Fibroblast of lung (primary cell): ENCODE measurements at regions not wholly inside any gene's neighbourhood (a gene's known extent, or its start where the extent isn't known, plus 50 kb on each side); places are given as distances from the start of the nearest gene placed in this dataset.

ENCODE experiments used
- DNase-seq, 2 donors: peaks; one replicate each; pipeline versions ENCODE4 v3.0.0 to v3.0.0-alpha.2; 2010; ENCODE audit warnings: low read depth in 2 of 2
- H2AFZ ChIP-seq: 2 replicates; pipeline ENCODE4 v1.5.1; 2012; ENCODE audit warnings: low read length, control low read depth, inconsistent platforms
- H3K27ac ChIP-seq: 2 replicates; pipeline ENCODE4 v1.5.1; 2011; ENCODE audit warnings: low read length, control low read depth; ENCODE audit not compliant: insufficient read depth
- H3K27me3 ChIP-seq: 2 replicates; pipeline ENCODE4 v1.5.1; 2011; ENCODE audit warnings: mild to moderate bottlenecking, low read length; ENCODE audit not compliant: control insufficient read depth, insufficient read depth
- H3K36me3 ChIP-seq: 2 replicates; pipeline ENCODE4 v1.5.1; 2011; ENCODE audit warnings: low read length; ENCODE audit not compliant: control insufficient read depth, insufficient read depth
- H3K4me1 ChIP-seq: 2 replicates; pipeline ENCODE4 v1.5.1; 2011; ENCODE audit warnings: low read length; ENCODE audit not compliant: control insufficient read depth, insufficient read depth; ENCODE audit errors: extremely low read depth
- H3K4me2 ChIP-seq: 2 replicates; pipeline ENCODE4 v1.5.1; 2011; ENCODE audit warnings: low read length, control low read depth; ENCODE audit not compliant: insufficient read depth; ENCODE audit errors: extremely low read depth
- H3K4me3 ChIP-seq, 4 experiments: fragments of 200-600 bp in 1 of 4; sonication (generic) in 1 of 4; replicated peaks in 1 of 4; 2 replicates each; pipeline ENCODE4 v1.5.1; 2011 to 2016; ENCODE audit warnings: low read length in 4 of 4, low read depth in 3 of 4, mild to moderate bottlenecking in 3 of 4, control low read depth in 2 of 4, inconsistent platforms in 1 of 4, mixed read lengths in 1 of 4; ENCODE audit not compliant: insufficient read depth in 1 of 4; ENCODE audit errors: control extremely low read depth in 1 of 4
- H3K79me2 ChIP-seq: 2 replicates; pipeline ENCODE4 v1.5.1; 2012; ENCODE audit warnings: mild to moderate bottlenecking, low read length, inconsistent platforms; ENCODE audit not compliant: control insufficient read depth, insufficient read depth
- H3K9ac ChIP-seq: 2 replicates; pipeline ENCODE4 v1.5.1; 2011; ENCODE audit warnings: mild to moderate bottlenecking, low read length, control low read depth; ENCODE audit not compliant: insufficient read depth
- H3K9me3 ChIP-seq: 2 replicates; pipeline ENCODE4 v1.5.1; 2012; ENCODE audit warnings: low read depth, low read length; ENCODE audit not compliant: control insufficient read depth, insufficient read depth
- H4K20me1 ChIP-seq: 2 replicates; pipeline ENCODE4 v1.5.1; 2011; ENCODE audit warnings: low read length; ENCODE audit not compliant: control insufficient read depth, insufficient read depth; ENCODE audit errors: extremely low read depth
- EZH2 ChIP-seq: IDR thresholded peaks from 2 replicates; pipeline ENCODE4 v1.5.1; 2012; ENCODE audit warnings: low read length, control low read depth, mild to moderate bottlenecking; ENCODE audit errors: missing control alignments
- TF ChIP-seq, protein P1 (sequence below), 2 donors: IDR thresholded peaks in 1 of 2; conservative IDR thresholded peaks in 1 of 2; 1 replicate in 1 of 2; 2 replicates in 1 of 2; pipeline ENCODE4 v1.5.1; 2011 to 2012; ENCODE audit warnings: low read length in 2 of 2, control low read depth in 1 of 2, inconsistent platforms in 1 of 2, low read depth in 1 of 2, mild to moderate bottlenecking in 1 of 2

DNA sequence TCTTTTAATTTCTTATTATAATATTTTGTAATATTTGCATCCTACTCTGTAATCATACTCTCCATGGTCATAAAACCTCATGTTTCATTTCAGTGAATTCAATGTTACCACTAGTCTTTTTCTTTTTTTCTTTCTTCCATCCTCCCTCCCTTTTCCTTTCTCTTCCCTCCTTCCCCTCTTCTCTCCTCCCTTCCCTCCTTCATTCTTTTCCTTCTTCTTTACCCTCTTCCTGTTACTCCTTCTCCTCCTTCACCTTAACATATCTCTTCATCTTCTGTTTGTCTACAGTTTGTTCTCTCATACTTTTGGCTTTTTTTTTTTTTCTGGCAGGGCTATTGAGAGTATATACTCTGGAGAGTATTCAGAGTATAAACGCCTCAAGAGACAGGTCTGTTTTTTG, 491.6 kb upstream of the ID2 start:
- DNase-seq, result no peak
- no peak for TF ChIP-seq EZH2
- TF ChIP-seq, protein P1, sequence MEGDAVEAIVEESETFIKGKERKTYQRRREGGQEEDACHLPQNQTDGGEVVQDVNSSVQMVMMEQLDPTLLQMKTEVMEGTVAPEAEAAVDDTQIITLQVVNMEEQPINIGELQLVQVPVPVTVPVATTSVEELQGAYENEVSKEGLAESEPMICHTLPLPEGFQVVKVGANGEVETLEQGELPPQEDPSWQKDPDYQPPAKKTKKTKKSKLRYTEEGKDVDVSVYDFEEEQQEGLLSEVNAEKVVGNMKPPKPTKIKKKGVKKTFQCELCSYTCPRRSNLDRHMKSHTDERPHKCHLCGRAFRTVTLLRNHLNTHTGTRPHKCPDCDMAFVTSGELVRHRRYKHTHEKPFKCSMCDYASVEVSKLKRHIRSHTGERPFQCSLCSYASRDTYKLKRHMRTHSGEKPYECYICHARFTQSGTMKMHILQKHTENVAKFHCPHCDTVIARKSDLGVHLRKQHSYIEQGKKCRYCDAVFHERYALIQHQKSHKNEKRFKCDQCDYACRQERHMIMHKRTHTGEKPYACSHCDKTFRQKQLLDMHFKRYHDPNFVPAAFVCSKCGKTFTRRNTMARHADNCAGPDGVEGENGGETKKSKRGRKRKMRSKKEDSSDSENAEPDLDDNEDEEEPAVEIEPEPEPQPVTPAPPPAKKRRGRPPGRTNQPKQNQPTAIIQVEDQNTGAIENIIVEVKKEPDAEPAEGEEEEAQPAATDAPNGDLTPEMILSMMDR (conservative IDR thresholded peaks at IDR 0.05 in 1 of 2, IDR thresholded peaks at IDR 0.05 in 1 of 2; ENCODE audit: low read depth in 1 of 2, low read length in 2 of 2), result no peak
- H3K4me1 ChIP-seq, result no peaks in the 10 kb centered on the region
- no peaks in the 10 kb centered on the region for H4K20me1 ChIP-seq
- H3K4me3 ChIP-seq, result no peak overlapping the region
- no peaks in the 10 kb centered on the region for H3K9me3 ChIP-seq
- no peaks in the 10 kb centered on the region for H3K79me2 ChIP-seq
- H3K36me3 ChIP-seq, result no peaks in the 10 kb centered on the region
- H3K27me3 ChIP-seq, result no peaks in the 10 kb centered on the region
- no peak overlapping the region for H3K4me2 ChIP-seq
- H3K9ac ChIP-seq, result no peak overlapping the region
- no peak overlapping the region for H2AFZ ChIP-seq
- H3K27ac ChIP-seq, result no peak overlapping the region

DNA sequence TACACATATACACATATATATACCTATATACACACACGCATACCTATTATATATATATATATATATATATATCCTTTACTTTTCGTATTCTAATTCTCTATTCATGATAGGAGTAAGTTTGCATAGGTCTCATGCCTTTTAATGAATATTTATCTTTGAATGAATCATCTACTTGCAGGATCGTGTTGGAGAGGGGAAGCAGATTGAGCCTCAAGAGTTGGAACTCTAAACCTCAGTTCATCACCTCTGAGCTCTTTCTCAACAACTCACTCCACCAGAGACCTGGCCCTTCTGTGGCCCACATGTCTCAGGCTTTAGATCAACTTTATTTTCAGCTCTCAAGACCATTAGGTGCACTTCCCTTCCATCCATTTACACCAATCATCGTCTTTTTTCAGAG, 490.4 kb upstream of the ID2 start:
- H3K27ac ChIP-seq, result no peak overlapping the region
- TF ChIP-seq, protein P1 (conservative IDR thresholded peaks at IDR 0.05 in 1 of 2, IDR thresholded peaks at IDR 0.05 in 1 of 2; ENCODE audit: low read depth in 1 of 2, low read length in 2 of 2), result no peak
- no peak for TF ChIP-seq EZH2
- no peak overlapping the region for H2AFZ ChIP-seq
- no peaks in the 10 kb centered on the region for H3K79me2 ChIP-seq
- peak; percentile 36 to 42 for DNase-seq
- H3K4me3 ChIP-seq, result no peak overlapping the region
- H3K36me3 ChIP-seq, result no peaks in the 10 kb centered on the region
- no peak overlapping the region for H3K9ac ChIP-seq
- no peak overlapping the region for H3K4me2 ChIP-seq
- no peaks in the 10 kb centered on the region for H3K9me3 ChIP-seq
- no peaks in the 10 kb centered on the region for H4K20me1 ChIP-seq
- H3K4me1 ChIP-seq, result no peaks in the 10 kb centered on the region
- H3K27me3 ChIP-seq, result no peaks in the 10 kb centered on the region

DNA sequence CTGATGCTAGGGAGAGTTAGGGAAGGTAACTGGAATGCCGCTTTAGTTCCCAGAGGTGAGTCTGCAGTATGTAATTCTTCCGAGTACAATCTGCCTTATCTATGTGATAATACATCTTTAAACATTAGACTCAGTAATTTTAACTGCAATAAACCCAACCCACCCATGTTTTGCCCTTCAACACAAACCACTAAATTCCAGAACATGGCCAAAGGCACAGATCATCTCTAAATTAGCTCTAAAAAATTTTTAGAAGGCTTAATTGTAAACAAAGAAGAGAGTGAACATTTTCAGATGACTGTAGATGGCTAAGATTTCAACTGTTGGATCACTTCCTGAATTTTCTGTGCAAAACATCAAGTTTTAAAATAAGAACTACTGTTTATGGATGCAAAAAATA, 488.7 kb upstream of the ID2 start:
- H3K9ac ChIP-seq, result no peak overlapping the region
- no peak overlapping the region for H3K4me3 ChIP-seq
- no peaks in the 10 kb centered on the region for H3K79me2 ChIP-seq
- TF ChIP-seq, protein P1 (conservative IDR thresholded peaks at IDR 0.05 in 1 of 2, IDR thresholded peaks at IDR 0.05 in 1 of 2; ENCODE audit: low read depth in 1 of 2, low read length in 2 of 2), result no peak
- no peak for TF ChIP-seq EZH2
- no peak overlapping the region for H3K4me2 ChIP-seq
- H3K27me3 ChIP-seq, result no peaks in the 10 kb centered on the region
- H4K20me1 ChIP-seq, result no peaks in the 10 kb centered on the region
- no peaks in the 10 kb centered on the region for H3K36me3 ChIP-seq
- DNase-seq, result peak; percentile 20 to 27
- no peak overlapping the region for H2AFZ ChIP-seq
- no peak overlapping the region for H3K27ac ChIP-seq
- no peaks in the 10 kb centered on the region for H3K9me3 ChIP-seq
- H3K4me1 ChIP-seq, result no peaks in the 10 kb centered on the region
